AG09319 (cell line): ENCODE measurements at regions not wholly inside any gene's neighbourhood (a gene's known extent, or its start where the extent isn't known, plus 50 kb on each side); places are given as distances from the start of the nearest gene placed in this dataset.

Experiments used
- DNase-seq: peaks from one replicate; pipeline ENCODE4 v3.0.0-alpha.2; 2010; ENCODE audit warnings: low read depth; ENCODE audit errors: extremely low read depth
- TF ChIP-seq, protein P1 (sequence below): IDR thresholded peaks from 2 replicates; pipeline ENCODE4 v1.5.1; 2011; ENCODE audit warnings: low read depth, mild to moderate bottlenecking, inconsistent platforms, low read length, moderate library complexity

DNA sequence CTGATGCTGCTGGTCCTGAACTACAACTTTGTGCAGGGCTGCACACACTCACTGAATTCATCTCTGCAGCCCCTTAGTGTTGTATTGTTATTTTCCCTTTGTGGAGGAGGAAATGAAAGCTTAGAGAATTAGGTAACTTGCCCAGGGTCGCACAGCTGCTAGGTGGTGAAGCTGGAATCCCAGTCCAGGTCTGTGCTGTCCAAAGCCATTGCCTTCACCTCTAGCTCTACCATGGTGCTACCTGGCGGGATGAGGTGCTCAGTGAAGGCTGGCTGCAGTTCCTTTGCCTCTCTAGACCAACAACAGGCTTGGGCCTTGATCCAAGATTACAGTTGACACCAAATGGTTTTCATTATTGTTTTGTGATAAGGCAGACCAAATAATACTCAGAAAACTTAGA lies 177.8 kb upstream of the PITX1 start:
- DNase-seq: no peak
- TF ChIP-seq, protein P1, sequence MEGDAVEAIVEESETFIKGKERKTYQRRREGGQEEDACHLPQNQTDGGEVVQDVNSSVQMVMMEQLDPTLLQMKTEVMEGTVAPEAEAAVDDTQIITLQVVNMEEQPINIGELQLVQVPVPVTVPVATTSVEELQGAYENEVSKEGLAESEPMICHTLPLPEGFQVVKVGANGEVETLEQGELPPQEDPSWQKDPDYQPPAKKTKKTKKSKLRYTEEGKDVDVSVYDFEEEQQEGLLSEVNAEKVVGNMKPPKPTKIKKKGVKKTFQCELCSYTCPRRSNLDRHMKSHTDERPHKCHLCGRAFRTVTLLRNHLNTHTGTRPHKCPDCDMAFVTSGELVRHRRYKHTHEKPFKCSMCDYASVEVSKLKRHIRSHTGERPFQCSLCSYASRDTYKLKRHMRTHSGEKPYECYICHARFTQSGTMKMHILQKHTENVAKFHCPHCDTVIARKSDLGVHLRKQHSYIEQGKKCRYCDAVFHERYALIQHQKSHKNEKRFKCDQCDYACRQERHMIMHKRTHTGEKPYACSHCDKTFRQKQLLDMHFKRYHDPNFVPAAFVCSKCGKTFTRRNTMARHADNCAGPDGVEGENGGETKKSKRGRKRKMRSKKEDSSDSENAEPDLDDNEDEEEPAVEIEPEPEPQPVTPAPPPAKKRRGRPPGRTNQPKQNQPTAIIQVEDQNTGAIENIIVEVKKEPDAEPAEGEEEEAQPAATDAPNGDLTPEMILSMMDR: no peak

DNA sequence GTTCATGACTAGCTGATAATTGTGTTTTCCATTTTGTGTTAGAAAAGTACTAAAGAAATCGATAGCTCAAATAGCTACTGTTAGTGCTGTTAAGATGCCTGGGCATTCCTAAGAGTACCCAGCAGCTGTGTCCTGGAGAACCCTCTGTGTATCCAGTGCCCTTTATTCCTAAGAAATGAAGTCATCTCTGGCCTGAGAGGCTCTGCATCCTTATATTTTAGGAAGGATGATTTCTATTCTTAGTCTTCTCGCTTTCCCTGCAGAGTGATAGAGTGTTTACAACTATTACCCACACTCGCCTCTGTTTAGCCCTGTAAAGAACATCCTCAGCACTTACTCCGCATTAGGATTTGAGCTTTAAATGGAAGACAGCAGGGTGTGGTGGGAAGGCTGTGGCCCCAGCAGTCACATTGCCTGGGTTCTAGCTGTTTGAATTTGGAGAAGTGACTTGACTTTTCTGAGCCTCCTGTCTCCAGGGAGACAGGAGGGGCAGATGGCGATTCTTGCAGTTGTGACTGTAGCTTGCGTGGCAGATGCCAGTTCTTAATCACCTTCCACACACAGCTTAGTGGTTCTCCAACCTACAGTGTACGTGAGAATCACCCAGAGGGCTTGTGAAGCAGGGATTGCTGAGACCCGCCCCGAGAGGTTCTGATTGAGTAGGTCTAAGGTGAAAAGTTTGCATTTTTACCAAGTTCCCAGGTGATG lies 177.2 kb upstream of the PITX1 start:
- no peak for DNase-seq
- TF ChIP-seq, protein P1: no peak

DNA sequence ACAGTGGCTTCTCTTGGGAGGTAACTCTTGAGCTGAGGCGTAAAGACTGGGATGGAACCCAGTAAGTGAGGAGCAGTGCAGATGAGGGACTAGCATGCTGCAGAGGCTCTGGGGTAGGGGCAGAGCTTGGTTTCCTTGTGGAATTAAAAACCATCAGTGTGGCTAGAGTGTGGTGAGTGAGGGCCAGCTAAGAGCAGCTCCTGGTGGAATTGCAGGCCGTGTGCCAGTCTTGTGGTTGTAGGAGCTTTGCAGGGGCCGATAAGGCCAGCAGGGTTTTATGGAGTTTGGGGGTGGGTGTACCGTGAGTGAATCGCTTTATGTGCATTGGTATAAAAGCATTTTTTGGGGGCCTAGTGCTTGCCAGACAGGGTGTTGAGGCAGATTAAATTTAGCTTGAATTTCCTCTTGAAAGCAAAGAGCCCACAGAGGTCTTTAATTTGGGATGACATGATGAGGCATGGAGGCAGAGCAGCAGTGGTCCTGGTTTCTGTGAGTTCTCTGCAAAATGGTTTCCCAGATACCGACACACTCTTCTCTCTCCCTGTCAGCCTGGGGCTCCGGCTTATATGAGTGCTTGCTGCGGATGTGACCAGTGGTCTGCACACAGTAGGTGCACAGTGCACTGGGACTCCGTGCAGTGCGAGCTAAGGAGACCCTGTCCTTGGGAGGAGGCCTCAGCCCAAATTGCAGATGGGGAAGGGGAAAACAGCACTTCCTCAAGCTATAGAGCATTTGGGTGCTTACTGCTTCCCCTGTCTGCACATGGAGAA lies 176.4 kb upstream of the PITX1 start:
- TF ChIP-seq, protein P1: no peak
- DNase-seq: no peak

DNA sequence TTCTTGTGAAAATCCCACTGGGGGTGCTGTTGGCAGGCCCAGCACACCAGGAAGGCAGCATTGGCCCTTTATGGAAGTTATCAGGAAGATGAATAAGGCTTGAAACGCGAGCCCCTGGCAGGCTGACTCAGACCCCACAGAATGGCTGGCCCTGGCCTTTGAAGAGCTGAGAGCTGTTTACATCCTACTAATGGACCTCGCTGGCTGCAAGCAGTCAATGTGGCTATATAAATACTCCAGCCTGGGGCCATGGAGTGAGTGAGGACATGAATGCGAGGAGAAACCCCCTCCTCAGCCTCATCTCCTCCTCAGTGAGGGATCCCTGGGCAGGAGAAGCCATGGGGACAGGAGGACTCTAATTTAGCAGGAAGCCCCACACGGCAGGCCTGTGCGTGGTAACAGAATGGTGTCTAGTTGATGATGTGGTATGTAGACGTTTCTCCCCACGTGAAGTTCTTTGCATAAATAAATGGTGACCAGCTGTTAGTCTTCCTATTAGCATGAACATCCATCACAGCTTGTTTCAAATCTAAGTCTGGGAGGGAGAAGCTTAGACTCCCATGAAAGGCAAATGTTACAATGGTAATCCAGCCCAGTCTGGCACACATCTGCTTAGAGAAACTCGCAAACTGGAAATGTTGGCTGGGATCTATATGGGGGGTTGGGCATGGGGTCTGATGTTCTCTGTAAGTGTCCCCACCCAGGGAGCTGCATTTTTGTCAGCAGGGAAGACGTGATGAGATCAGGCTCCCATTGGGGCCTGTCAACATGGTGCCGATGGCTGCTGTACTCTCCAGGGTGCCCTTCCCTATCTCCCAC lies 175.1 kb upstream of the PITX1 start:
- DNase-seq: peak; percentile 74
- TF ChIP-seq, protein P1: peak; percentile 32

DNA sequence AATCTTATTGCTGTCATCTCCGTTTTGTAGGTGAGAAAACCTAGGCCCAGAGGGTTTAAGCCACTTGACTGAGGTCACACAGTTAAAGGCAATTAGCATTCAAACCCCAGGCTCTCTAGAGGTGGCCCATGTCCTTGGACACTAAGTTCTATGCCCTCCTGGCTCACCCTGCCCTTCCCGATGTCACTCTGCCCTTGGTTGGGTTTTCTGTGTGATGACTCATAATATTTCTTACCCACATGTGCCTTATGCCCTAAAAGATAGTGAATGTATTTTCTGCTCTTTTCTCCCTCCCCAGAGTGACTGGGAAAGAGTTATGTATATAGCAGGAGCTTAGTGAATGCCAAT lies 174.5 kb upstream of the PITX1 start:
- TF ChIP-seq, protein P1: no peak
- no peak for DNase-seq

DNA sequence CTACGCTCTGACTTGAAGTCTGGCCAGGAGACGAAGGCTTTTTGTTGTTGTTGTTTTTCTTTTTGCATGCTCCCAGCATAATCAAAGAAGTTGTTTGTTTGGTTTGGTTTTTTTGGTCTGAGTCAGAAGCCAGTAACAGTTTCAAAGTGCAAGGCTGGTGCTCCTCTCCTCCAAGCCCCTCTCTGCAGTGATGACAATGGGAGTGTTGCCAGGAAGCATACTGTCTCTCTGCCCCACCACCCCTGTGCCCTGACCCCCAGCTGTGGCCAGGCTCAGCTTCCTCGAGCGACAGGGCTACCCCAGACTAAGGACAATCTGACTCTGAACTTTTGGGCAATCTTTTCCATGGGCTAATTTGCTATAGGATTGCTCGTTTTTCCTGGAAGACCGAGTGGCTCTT lies 173.8 kb upstream of the PITX1 start:
- TF ChIP-seq, protein P1: no peak
- no peak for DNase-seq

DNA sequence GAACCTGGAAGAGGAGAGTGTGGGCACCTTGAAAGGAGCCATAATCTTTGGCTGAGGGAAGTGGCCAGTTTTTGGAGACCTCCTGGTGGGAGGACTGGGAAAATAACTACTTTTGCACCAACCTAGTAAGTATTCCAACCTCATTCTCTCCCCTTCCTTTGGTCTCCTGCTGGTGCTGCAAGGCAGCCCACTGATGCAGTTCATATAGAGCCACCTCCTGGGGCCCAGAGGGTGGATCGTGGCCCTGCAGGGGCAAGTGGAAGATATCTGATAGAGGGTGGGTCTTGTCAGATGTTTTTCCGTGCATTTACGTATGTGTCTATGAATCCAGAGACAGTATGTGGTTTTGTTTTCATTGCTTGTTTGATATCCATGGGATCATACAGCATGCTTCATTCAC lies 172.8 kb upstream of the PITX1 start:
- no peak for DNase-seq
- TF ChIP-seq, protein P1: no peak
